Bronchial epithelial cell (primary cell): ENCODE measurements at regions not wholly inside any gene's neighbourhood (a gene's known extent, or its start where the extent isn't known, plus 50 kb on each side); places are given as distances from the start of the nearest gene placed in this dataset.

Experiments used
- DNase-seq: peaks from one replicate; pipeline ENCODE4 v3.0.0-alpha.2; 2010; ENCODE audit warnings: low read depth
- FAIRE-seq: peaks from 2 replicates; lab custom pipeline; 2011; peaks lifted over from hg19 to GRCh38; lab: Jason Lieb, UNC
- H3K27me3 ChIP-seq: 2 replicates; pipeline ENCODE4 v1.5.1; 2011; ENCODE audit warnings: low read length; ENCODE audit not compliant: control insufficient read depth, insufficient read depth
- H3K36me3 ChIP-seq: 2 replicates; pipeline ENCODE4 v1.5.1; 2011; ENCODE audit warnings: low read length; ENCODE audit not compliant: control insufficient read depth, insufficient read depth
- H3K4me3 ChIP-seq: 2 replicates; pipeline ENCODE4 v1.5.1; 2011; ENCODE audit warnings: mild to moderate bottlenecking, low read depth, low read length, control low read depth
- TF ChIP-seq, protein P1 (sequence below): IDR thresholded peaks from 2 replicates; pipeline ENCODE4 v1.5.1; 2011; ENCODE audit warnings: mild to moderate bottlenecking, moderate library complexity, low read length, control low read depth, inconsistent platforms; ENCODE audit not compliant: insufficient read depth, severe bottlenecking

DNA sequence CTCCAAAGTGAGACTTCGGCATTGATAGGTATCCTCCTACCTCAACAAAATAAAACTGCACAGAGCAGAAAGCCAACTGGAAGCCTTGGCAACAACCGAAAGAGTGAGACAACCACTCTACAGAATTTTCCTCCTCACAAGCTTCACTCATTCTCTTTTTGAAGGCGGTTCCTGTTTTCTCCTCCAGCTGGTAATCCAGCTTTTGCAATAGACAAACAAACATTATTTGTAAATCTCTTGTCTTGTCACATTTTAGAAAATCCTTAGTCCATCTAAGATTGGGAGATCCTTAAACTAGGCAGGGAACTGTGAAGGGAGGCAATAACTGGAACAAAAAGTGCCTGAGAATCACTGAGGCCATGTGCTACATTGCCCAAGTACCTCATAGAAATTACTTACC lies 332.4 kb downstream of the BCL11A start:
- TF ChIP-seq, protein P1, sequence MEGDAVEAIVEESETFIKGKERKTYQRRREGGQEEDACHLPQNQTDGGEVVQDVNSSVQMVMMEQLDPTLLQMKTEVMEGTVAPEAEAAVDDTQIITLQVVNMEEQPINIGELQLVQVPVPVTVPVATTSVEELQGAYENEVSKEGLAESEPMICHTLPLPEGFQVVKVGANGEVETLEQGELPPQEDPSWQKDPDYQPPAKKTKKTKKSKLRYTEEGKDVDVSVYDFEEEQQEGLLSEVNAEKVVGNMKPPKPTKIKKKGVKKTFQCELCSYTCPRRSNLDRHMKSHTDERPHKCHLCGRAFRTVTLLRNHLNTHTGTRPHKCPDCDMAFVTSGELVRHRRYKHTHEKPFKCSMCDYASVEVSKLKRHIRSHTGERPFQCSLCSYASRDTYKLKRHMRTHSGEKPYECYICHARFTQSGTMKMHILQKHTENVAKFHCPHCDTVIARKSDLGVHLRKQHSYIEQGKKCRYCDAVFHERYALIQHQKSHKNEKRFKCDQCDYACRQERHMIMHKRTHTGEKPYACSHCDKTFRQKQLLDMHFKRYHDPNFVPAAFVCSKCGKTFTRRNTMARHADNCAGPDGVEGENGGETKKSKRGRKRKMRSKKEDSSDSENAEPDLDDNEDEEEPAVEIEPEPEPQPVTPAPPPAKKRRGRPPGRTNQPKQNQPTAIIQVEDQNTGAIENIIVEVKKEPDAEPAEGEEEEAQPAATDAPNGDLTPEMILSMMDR = no peak
- no peaks in the 10 kb centered on the region for H3K36me3 ChIP-seq
- DNase-seq (no peak), FAIRE-seq (no peak)
- no peak overlapping the region for H3K4me3 ChIP-seq
- H3K27me3 ChIP-seq = no peaks in the 10 kb centered on the region

DNA sequence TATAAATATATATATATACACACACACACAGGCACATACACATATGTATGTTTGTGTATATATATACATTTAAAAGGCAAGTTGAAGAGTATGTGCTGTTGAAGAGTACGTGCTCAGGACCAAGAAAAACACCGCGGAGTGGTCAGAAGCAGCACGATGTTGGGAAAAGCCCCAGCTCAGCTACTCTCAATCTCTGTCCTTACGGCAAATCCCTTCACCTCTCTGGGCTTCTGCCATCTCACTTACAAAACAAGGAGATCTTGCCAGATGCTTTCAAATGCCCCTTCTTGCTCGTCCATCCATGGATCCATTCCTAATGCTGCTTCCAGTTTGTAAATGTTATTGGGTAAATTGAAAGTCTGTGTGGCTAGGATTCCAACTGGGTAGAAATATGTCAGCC lies 333.9 kb downstream of the BCL11A start:
- TF ChIP-seq, protein P1 = no peak
- FAIRE-seq = no peak
- no peak for DNase-seq
- H3K4me3 ChIP-seq = no peak overlapping the region
- H3K36me3 ChIP-seq = no peaks in the 10 kb centered on the region
- H3K27me3 ChIP-seq = no peaks in the 10 kb centered on the region

DNA sequence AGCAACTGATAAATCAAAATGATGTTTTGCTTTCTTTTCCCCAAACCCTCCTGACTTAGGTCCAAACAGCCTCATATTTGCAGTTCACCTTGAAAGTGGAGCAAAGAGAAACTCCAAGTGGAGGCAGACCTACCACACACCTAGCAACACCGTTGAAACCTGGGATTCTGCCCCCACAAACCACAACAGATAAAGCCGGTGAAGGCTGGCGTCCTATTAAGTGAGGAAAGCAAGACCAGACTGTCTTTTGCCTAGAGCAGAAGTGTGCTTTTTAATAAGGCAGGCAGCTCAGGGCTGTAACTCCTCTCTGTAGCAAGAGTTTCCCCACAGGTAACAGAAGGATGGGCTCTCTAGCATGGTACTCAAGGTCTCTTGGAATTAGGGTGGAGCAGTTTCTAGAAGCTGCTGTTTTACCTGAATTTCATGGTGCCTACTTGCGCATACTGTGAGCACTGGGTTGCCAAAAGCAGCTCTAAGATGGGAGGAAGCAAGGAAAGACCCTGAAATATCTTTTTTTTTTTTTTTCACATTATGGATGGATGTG lies 336.9 kb downstream of the BCL11A start:
- Histone ChIP-seq H3K27me3 (no peaks in the 10 kb centered on the region), H3K36me3 (no peaks in the 10 kb centered on the region), H3K4me3 (no peak overlapping the region)
- FAIRE-seq (no peak), DNase-seq (no peak)
- TF ChIP-seq, protein P1 = no peak

DNA sequence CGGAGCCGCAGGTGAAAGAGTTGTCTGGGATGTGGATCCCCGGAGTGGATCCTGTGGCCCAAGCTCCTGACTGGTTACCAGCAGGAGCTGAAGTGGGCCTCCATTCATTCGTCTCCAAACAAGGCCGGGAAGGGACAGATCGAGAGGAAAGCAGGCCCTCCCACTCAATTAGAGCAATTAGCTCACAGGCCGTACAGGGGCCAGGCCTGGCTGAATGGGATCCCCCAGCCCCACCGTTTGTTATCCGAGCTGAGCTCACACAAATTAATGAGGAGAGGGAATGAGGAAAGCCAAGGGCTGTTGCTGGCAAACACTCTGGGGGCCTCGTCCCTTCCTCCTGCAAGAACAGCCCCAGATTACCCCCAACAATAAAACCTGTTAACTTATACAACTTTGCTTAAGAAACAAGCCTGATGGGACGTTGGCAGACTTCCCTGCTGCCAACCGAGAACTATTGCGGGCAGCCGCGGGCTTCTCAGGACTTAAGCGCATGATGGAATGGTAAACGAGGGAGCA lies 338.0 kb downstream of the BCL11A start:
- DNase-seq (no peak), FAIRE-seq (no peak)
- TF ChIP-seq, protein P1 = no peak
- Histone ChIP-seq H3K4me3 (no peak overlapping the region), H3K27me3 (no peaks in the 10 kb centered on the region), H3K36me3 (no peaks in the 10 kb centered on the region)

DNA sequence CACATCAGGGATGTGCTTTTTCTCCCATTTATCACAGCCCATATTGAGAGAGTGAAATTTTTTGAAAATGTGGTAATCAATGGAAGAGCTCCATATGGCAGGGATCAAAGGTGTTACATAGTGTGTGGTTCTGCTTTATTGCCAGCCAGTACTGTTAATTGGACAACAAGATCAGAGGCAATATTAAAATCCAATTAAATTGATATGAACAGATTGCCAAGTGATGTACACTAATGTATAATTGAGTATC lies 338.9 kb downstream of the BCL11A start:
- no peak for DNase-seq
- Histone ChIP-seq H3K4me3 (no peak overlapping the region), H3K27me3 (no peaks in the 10 kb centered on the region), H3K36me3 (no peaks in the 10 kb centered on the region)
- FAIRE-seq = no peak
- TF ChIP-seq, protein P1 = no peak
